LNCAP (cell line): ENCODE measurements at regions not wholly inside any gene's neighbourhood (a gene's known extent, or its start where the extent isn't known, plus 50 kb on each side); places are given as distances from the start of the nearest gene placed in this dataset.

ENCODE experiments used
- CTCF ChIP-seq: fragments of 450-650 bp; IDR thresholded peaks from 2 replicates; pipeline ENCODE4 v1.5.1; 2017; ENCODE audit warnings: mild to moderate bottlenecking

- no peak for TF ChIP-seq CTCF
Measured at GRCh38 chr6:121897337-121897760, 461.9 kb downstream of the GJA1 start.

GRCh38 chr6:121901432-121901831 is 466.0 kb downstream of the GJA1 start:
- no peak for TF ChIP-seq CTCF

- no peak for TF ChIP-seq CTCF
Measured at GRCh38 chr6:121904559-121904958, 469.1 kb downstream of the GJA1 start.

GRCh38 chr6:121912905-121913304 is 477.5 kb downstream of the GJA1 start:
- no peak for TF ChIP-seq CTCF

GRCh38 chr6:121917263-121917829 is 481.9 kb downstream of the GJA1 start:
- no peak for TF ChIP-seq CTCF

- TF ChIP-seq CTCF, result no peak
Measured at GRCh38 chr6:121917834-121918559, 481.5 kb upstream of the HSF2 start.

- no peak for TF ChIP-seq CTCF
Measured at GRCh38 chr6:121920616-121921015, 478.8 kb upstream of the HSF2 start.
